Endothelial cell of umbilical vein (primary cell): ENCODE measurements at regions not wholly inside any gene's neighbourhood (a gene's known extent, or its start where the extent isn't known, plus 50 kb on each side); places are given as distances from the start of the nearest gene placed in this dataset.

ENCODE experiments used
- BruUV-seq: library from RNA; stranded (reverse); fragments of 400-500 nt; replicated peaks from 2 replicates; lab custom pipeline; 2021; lab: Mats Ljungman, UMichigan
- CTCF ChIA-PET: fragments of 300-600, 350-600 bp; sonication (Branson Sonifier 250); formaldehyde crosslinking; loops from one replicate; lab custom pipeline; 2021; ENCODE audit warnings: antibody characterized with exemption, inconsistent platforms; lab: Charles Lee
- POLR2A ChIA-PET: fragments of 300-600, 350-600 bp; sonication (Branson Sonifier 250); formaldehyde crosslinking; loops from one replicate; lab custom pipeline; 2021; ENCODE audit warnings: antibody characterized with exemption, inconsistent platforms; lab: Charles Lee
- DNase-seq: peaks from one replicate; pipeline ENCODE4 v3.0.0-alpha.2; 2011; ENCODE audit warnings: low read depth, low spot score
- FAIRE-seq: peaks from 2 replicates; lab custom pipeline; 2011; peaks lifted over from hg19 to GRCh38; lab: Jason Lieb, UNC
- H2AFZ ChIP-seq: 2 replicates; pipeline ENCODE4 v1.6.0; 2012; ENCODE audit warnings: low read depth, low read length, control low read depth, inconsistent platforms
- H3K27ac ChIP-seq: 2 replicates; pipeline ENCODE4 v1.5.1; 2011; ENCODE audit warnings: low read depth, mild to moderate bottlenecking, control low read depth, low read length, moderate library complexity; ENCODE audit not compliant: insufficient read depth
- H3K27me3 ChIP-seq, 2 experiments: 2 replicates each; pipeline versions ENCODE4 v1.6.0 to v1.6.1; 2011; ENCODE audit warnings: low read length in 2 of 2, mixed read lengths in 1 of 2; ENCODE audit not compliant: control insufficient read depth in 2 of 2, insufficient read depth in 2 of 2
- H3K36me3 ChIP-seq, 2 experiments: 2 replicates in 1 of 2; 3 replicates in 1 of 2; pipeline ENCODE4 v1.5.1; 2011; ENCODE audit warnings: low read length in 2 of 2, mild to moderate bottlenecking in 1 of 2, moderate library complexity in 1 of 2; ENCODE audit not compliant: control insufficient read depth in 2 of 2, insufficient read depth in 2 of 2; ENCODE audit errors: extremely low read depth in 1 of 2
- H3K4me1 ChIP-seq: 3 replicates; pipeline ENCODE4 v1.5.1; 2011; ENCODE audit warnings: mild to moderate bottlenecking, low read length; ENCODE audit not compliant: control insufficient read depth, insufficient read depth; ENCODE audit errors: extremely low read depth
- H3K4me2 ChIP-seq: 2 replicates; pipeline ENCODE4 v1.6.1; 2011; ENCODE audit warnings: low read length, control low read depth, mixed read lengths; ENCODE audit not compliant: insufficient read depth
- H3K4me3 ChIP-seq, 3 experiments: fragments of 200-600 bp in 1 of 3; sonication (generic), shearing (Covaris generic) in 1 of 3; replicated peaks in 1 of 3; 2 replicates each; pipeline ENCODE4 v1.5.1; 2011 to 2016; ENCODE audit warnings: control low read depth in 3 of 3, low read length in 3 of 3, mild to moderate bottlenecking in 2 of 3, inconsistent platforms in 1 of 3, low read depth in 1 of 3, moderate library complexity in 1 of 3; ENCODE audit not compliant: insufficient read depth in 1 of 3
- H3K79me2 ChIP-seq: 2 replicates; pipeline ENCODE4 v1.6.0; 2012; ENCODE audit warnings: low read length, inconsistent platforms; ENCODE audit not compliant: control insufficient read depth, insufficient read depth
- H3K9ac ChIP-seq: replicated peaks from 2 replicates; pipeline ENCODE3; 2011; ENCODE audit warnings: low read length, control low read depth; ENCODE audit not compliant: insufficient read depth; ENCODE audit errors: extremely low read depth
- H3K9me1 ChIP-seq: replicated peaks from 3 replicates; pipeline ENCODE4 v1.6.0; 2011; ENCODE audit warnings: mild to moderate bottlenecking, low read length; ENCODE audit not compliant: control insufficient read depth, insufficient read depth; ENCODE audit errors: extremely low read depth
- H3K9me3 ChIP-seq: replicated peaks from 2 replicates; pipeline ENCODE4 v1.5.1; 2012; ENCODE audit warnings: low read length, inconsistent platforms; ENCODE audit not compliant: control insufficient read depth, insufficient read depth
- H4K20me1 ChIP-seq: replicated peaks from 2 replicates; pipeline ENCODE3; 2011; ENCODE audit warnings: mild to moderate bottlenecking, low read length; ENCODE audit not compliant: control insufficient read depth, insufficient read depth; ENCODE audit errors: extremely low read depth
- CTCF ChIP-seq, 2 donors: IDR thresholded peaks; 1 replicate in 1 of 2; 2 replicates in 1 of 2; pipeline ENCODE4 v1.5.1; 2011; ENCODE audit warnings: low read length in 2 of 2, mild to moderate bottlenecking in 2 of 2, moderate library complexity in 2 of 2, control low read depth in 1 of 2, inconsistent platforms in 1 of 2, low read depth in 1 of 2; ENCODE audit not compliant: insufficient read depth in 1 of 2; ENCODE audit errors: extremely low read depth in 1 of 2
- EZH2 ChIP-seq: IDR thresholded peaks from 2 replicates; pipeline ENCODE4 v1.6.1; 2012; ENCODE audit warnings: borderline replicate concordance, low read depth, mild to moderate bottlenecking, moderate library complexity, low read length, inconsistent platforms; ENCODE audit not compliant: severe bottlenecking
- FOS ChIP-seq: IDR thresholded peaks from 2 replicates; pipeline ENCODE4 v1.6.1; 2011; ENCODE audit warnings: mild to moderate bottlenecking, low read length, moderate library complexity, borderline replicate concordance; ENCODE audit not compliant: insufficient read depth
- GATA2 ChIP-seq: IDR thresholded peaks from 2 replicates; pipeline ENCODE4 v1.7.0; 2011; ENCODE audit warnings: low read depth, mild to moderate bottlenecking, moderate library complexity, mixed read lengths, low read length; ENCODE audit not compliant: insufficient read length, insufficient read depth
- JUN ChIP-seq: IDR thresholded peaks from 2 replicates; pipeline ENCODE4 v1.6.1; 2011; ENCODE audit warnings: borderline replicate concordance, low read depth; ENCODE audit not compliant: insufficient read length, insufficient read depth
- MAX ChIP-seq: IDR thresholded peaks from 2 replicates; pipeline ENCODE4 v1.6.1; 2011; ENCODE audit not compliant: insufficient read depth, insufficient read length
- MYC ChIP-seq: IDR thresholded peaks from one replicate; pipeline ENCODE4 v1.6.1; 2011; ENCODE audit warnings: mild to moderate bottlenecking, low read depth, low read length
- POLR2A ChIP-seq: IDR thresholded peaks from 2 replicates; pipeline ENCODE4 v1.6.1; 2012; ENCODE audit warnings: low read depth, mild to moderate bottlenecking, control low read depth, low read length
- POLR2AphosphoS5 ChIP-seq: IDR thresholded peaks from 2 replicates; pipeline ENCODE4 v1.6.1; 2012; ENCODE audit warnings: low read depth, mild to moderate bottlenecking, control low read depth, low read length, moderate library complexity; ENCODE audit not compliant: insufficient read depth
- dilution Hi-C: fragments of 300-500 bp; cut with MboI; formaldehyde crosslinking; loops from one replicate; pipeline ENCODE4 v1.15.0; 2019; ENCODE audit warnings: low sequenced_read_pairs; ENCODE audit not compliant: extremely low pct_ligation_motif_present
- intact Hi-C: fragments of 100-400 bp; cut with micrococcal nuclease; formaldehyde crosslinking; loops from one replicate; pipeline ENCODE4 v1.10.0; 2022

DNA sequence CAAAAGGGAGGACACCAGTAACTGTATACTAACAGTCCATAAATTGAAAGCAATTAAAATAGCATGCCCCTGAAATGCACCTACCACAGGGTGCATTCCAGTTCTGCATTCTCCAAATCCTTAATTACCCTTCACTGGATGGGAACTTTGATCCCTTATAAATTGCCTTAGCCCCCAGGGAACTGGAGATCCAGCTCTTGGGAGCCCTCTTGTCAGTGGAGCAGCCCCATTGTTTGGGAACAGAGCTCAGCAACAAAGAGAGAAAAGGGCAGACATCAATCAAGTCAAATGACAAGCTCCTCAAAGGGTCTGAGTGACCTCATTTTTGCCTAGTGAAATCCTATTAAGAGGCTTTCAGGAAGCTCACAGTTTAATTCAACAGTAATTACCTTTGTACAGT, 472.6 kb downstream of the XPNPEP1 start:
- Histone ChIP-seq H3K9me3 (no peaks in the 10 kb centered on the region), H4K20me1 (no peaks in the 10 kb centered on the region), H2AFZ (no peak overlapping the region), H3K36me3 (no peaks in the 10 kb centered on the region), H3K79me2 (no peaks in the 10 kb centered on the region), H3K4me2 (no peak overlapping the region), H3K27me3 (no peaks in the 10 kb centered on the region), H3K4me3 (no peak overlapping the region), H3K27ac (no peak overlapping the region), H3K9ac (no peak overlapping the region), H3K9me1 (no peaks in the 10 kb centered on the region), H3K4me1 (no peaks in the 10 kb centered on the region)
- BruUV-seq: no TSS peak
- dilution Hi-C loops: no loop called here
- FAIRE-seq (no peak), DNase-seq (no peak)
- POLR2A ChIA-PET: no interaction called here
- CTCF ChIA-PET: no interaction called here
- TF ChIP-seq MYC (no peak), FOS (no peak), EZH2 (no peak), CTCF (IDR thresholded peaks at IDR 0.05; ENCODE audit: extremely low read depth in 1 of 2, insufficient read depth in 1 of 2, low read depth in 1 of 2, low read length in 2 of 2) (no peak)
- intact Hi-C loops: no loop called here

DNA sequence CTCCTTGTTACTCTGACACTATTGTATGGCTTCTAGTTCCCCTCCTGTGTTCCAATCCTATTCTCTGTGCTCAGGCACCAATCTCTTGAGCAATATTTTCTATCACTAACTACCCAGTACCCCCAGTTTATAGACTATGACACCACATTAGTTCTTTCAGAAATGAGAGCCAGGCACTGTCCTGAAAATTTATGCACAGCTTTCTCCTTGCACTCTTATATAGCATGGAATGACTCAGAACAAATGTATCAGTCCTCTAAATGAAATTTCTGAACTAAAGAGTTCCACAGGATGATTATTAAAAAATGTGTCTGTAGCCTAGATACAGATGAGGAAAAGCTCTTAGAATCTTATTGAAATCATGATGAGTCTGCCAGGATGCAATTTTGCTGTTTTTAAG, 489.9 kb downstream of the XPNPEP1 start:
- no peak for FAIRE-seq
- Histone ChIP-seq H3K4me1 (no peaks in the 10 kb centered on the region), H3K79me2 (no peaks in the 10 kb centered on the region), H3K4me2 (no peak overlapping the region), H4K20me1 (no peaks in the 10 kb centered on the region), H3K9ac (no peak overlapping the region), H3K9me3 (peaks cover 2% of the 10 kb centered on the region), H3K4me3 (no peak overlapping the region), H3K27ac (no peak overlapping the region), H3K27me3 (no peaks in the 10 kb centered on the region), H2AFZ (no peak overlapping the region), H3K9me1 (no peaks in the 10 kb centered on the region), H3K36me3 (no peaks in the 10 kb centered on the region)
- POLR2A ChIA-PET: no interaction called here
- BruUV-seq: no TSS peak
- intact Hi-C loops: no loop called here
- CTCF ChIA-PET: no interaction called here
- TF ChIP-seq POLR2A (no peak), POLR2AphosphoS5 (no peak), MAX (no peak), MYC (no peak), CTCF (IDR thresholded peaks at IDR 0.05; ENCODE audit: extremely low read depth in 1 of 2, insufficient read depth in 1 of 2, low read depth in 1 of 2, low read length in 2 of 2) (no peak), GATA2 (no peak), EZH2 (no peak), JUN (no peak), FOS (no peak)
- DNase-seq: no peak
- dilution Hi-C loops: no loop called here
